ENCODE measurements at regions not wholly inside any gene's neighbourhood (a gene's known extent, or its start where the extent isn't known, plus 50 kb on each side); places are given as distances from the start of the nearest gene placed in this dataset.
"Not testable (repeated sequence)": the region's sequence is repeated elsewhere in the genome, so short reads cannot be mapped to it uniquely, and the experiment has no call there.

- ATAC-seq (ENCODE audit: poor library complexity); DNase-seq; intact Hi-C loops (cut with DNase I): not testable (repeated sequence)
These were observed 104.3 kb upstream of the SLC25A48 start for GRCh38 chr5:135730161-135730560.

DNA sequence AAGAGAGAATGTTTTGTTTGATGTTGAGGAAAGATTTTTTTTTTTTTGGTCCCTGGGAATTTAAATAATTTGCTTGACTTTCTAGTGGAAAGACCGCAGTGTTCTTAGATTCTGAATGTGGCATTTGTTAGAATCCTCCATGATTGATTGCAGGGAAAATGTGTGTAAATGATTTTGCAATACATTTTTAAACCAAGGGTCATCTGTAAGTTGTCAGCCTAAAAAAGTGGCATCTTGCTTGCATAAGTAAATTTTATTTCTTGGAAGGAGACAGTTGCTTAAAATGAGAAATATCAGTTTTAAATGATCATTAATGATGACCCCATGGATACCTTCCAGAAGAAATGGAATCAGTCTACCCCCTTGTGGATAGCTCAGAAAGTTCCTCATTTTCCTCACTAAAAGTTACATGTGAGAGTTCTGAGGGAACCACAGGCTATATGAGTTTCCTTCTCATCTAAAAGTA lies 105.1 kb upstream of the SLC25A48 start:
- DNase-seq = no peak
- no peak for ATAC-seq (ENCODE audit: poor library complexity)
- intact Hi-C loops (cut with DNase I) = no loop called here

DNA sequence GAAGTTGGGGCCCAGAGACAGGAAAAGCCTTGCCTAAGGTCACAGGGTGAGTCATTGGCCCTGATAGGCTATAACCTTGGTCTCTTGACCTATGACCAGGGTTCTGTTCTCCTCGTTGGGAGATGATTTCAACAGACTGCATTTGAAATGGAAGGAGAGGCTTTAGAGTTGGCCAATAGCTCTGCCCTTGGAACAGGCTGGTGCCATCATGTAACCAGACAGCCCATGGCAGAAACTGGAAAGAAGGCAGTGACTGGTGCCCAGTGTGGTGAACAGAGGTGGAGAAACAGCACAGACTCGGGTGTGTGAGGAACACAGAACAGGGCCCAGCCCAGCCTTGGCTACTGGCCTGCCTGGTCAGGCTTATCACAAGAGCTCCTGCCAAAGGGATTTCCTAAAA lies 109.8 kb upstream of the SLC25A48 start:
- ATAC-seq (ENCODE audit: poor library complexity) = no peak
- peak; percentile 61 for DNase-seq
- intact Hi-C loops (cut with DNase I) = no loop called here

DNA sequence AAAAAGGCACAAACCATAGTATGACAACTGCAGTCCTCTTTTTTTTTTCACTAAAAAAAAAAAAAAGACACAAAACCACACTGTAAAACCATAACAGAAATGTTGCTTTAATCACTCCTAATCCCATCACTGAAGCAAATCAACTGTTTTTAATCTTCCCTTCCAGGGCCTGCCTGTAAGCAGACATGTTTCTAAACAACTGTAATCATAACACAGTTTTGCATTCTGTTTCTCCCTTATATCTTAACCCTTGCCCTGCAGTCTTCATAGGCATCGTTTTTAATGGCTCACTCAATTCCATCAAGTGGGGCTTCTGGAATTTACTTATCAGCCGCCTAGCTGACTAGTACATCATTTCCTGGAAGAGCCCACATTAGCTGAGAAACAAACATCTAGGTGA lies 111.0 kb upstream of the SLC25A48 start:
- no peak for ATAC-seq (ENCODE audit: poor library complexity)
- no peak for DNase-seq
- intact Hi-C loops (cut with DNase I) = no loop called here

GRCh38 chr5:135721548-135722090 lies 112.8 kb upstream of the SLC25A48 start:
- intact Hi-C loops (cut with DNase I) = no loop called here
- no peak for DNase-seq
- ATAC-seq (ENCODE audit: poor library complexity) = peak; percentile 56

GRCh38 chr5:135720191-135720590 lies 114.3 kb upstream of the SLC25A48 start:
- DNase-seq = no peak
- intact Hi-C loops (cut with DNase I) = no loop called here
- no peak for ATAC-seq (ENCODE audit: poor library complexity)

- intact Hi-C loops (cut with DNase I) = no loop called here
- ATAC-seq (ENCODE audit: poor library complexity) (no peak), DNase-seq (no peak)
These were observed 114.9 kb upstream of the SLC25A48 start for GRCh38 chr5:135719428-135720063.

DNA sequence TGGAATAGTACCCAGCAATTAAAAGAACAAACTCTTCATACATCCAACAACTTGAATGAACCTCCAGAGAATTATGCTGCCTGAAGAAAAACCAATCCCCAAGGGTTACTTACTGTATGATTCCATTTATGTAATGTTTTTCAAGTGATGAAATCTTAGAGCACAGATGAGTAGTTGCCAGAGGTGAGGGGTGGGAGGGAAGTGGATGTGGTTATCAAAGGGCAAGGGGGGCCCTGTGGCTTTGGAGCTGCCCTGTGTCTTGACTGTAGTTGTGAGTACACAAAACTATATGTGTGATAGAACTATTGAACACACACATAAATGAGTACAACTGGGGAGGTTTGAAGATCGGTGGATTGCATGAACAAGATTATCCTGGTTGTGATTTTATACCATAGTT lies 115.8 kb upstream of the SLC25A48 start:
- DNase-seq (no peak), ATAC-seq (ENCODE audit: poor library complexity) (no peak)
- intact Hi-C loops (cut with DNase I) = no loop called here

DNA sequence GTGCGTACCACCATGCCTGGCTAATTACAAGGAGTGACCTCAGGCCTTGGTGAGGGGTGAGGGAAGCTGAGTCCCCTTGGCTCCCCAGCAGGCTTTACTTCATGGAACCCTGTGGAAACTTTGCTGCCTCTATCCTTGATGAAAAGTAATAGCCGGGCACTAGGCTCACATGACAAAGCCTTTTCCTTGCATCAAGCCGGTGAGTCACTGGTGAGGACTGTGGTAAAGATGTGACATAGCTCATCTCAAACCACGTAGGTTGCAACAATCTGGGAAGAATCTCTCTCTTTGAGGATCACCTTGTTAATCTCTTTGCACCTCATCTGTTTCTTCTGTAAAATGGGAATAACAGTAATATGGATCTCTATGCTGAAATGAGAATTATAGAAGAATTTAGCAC lies 116.3 kb upstream of the SLC25A48 start:
- no peak for ATAC-seq (ENCODE audit: poor library complexity)
- intact Hi-C loops (cut with DNase I) = no loop called here
- DNase-seq = no peak

DNA sequence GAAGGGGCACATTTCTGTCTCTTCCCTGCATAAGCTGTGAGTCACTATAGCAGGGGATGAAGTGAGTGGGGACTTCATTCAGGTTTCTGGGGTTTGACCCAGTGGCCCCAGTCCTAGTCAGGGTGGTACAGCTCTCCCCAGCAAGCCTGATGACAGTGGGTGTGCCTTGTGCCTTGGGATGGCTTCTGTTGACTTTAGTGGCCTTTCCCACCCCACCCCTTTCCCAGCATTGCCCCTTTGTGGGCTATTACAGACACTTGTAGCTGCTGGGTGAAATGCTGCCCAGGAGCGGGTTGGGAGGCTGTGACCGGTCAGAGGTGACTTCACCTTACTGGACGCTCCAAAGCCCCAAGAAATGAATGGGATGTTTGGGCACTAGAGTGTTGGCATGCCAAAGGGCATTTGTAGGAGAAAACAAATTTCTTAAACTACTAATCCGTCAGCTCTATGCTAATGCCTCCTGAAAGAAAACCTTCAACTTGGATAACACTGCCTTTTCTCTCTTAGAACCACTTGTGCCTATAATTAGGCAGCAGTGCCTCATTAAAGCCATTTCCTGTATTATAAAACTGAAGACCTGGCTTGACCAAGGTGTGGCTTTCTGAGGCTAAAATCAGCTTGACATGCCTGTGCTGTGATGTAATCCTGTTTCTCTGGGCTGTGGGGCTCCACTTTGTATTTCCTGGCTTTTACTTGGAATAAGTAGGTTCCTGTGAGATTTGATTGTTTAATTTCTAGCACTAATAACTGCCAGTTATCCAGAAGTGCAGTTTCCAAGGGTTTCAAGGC lies 119.0 kb upstream of the SLC25A48 start:
- intact Hi-C loops (cut with DNase I) = no loop called here
- DNase-seq = no peak
- no peak for ATAC-seq (ENCODE audit: poor library complexity)

DNA sequence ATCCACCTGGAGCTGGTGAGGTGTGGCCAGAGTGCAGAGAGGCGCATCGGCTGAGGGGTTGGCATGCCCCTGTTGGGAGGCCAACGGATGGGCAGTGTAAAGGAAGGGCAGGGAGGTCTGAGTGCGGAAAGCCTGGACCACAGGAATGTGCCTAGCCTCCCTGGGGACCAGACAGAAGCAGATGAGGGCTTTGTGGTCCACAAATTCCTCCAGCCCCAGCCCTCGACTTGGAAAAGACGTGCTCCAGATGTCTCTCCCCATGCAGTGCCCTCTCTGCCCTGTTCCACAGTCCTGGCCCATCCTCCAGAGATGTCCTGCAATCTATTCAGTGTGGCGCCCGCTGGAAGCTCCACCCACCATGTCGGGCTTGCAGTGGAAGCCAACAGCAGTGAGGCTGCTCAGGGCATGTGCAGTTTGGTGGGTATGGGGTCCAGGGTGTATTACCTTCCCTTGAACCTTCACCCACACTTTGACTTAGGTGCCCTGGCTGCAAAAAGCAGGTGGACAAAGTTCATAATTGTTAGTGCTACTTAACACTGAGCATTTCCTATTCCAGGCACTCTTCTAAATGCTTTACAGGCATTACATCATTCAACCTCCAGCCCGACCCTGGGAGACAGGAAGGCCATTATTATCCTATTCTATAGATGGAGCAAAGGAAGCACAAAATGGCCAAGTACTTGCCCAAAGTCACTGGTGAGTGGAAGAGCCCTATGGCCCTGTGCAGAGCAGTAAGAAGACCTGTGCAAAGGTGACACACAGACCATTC lies 120.2 kb upstream of the SLC25A48 start:
- DNase-seq (no peak), ATAC-seq (ENCODE audit: poor library complexity) (no peak)
- intact Hi-C loops (cut with DNase I) = no loop called here

DNA sequence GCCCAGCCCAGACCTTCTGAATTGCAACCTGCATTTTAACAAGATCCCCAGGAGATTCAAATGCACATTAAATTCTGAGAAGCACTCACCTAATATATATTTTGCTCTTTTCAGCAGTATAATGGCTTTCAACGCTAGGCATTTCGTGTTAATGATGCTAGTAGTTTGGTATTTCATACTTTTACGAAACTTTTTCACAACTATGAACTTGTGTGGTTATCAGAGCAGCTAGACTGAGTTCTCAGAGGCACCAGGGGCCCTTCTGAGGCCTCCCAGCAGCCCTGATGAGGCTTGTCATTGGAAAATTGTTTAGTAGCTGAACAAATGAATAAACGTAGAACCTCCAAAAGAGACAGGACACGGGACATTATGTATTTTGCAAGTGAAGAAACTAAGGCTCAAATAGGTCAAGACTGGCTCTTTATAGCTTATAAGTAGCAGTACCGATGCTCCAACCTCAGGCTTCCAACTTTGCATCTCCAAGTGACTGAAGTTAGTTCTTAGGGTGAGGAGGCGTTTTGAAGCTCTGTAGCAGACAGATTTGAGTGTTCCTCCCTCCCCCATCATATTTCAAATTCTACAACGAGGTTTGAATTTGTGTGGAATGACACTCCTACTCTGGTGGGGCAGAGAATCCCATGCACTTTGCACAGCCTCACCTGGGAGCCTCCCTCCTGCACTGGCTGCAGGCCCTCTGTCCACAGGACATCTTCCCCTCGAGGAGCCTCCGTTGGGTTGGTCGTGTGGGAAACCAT lies 121.1 kb upstream of the SLC25A48 start:
- DNase-seq = no peak
- no peak for ATAC-seq (ENCODE audit: poor library complexity)
- intact Hi-C loops (cut with DNase I) = no loop called here

GRCh38 chr5:135711911-135712310 lies 122.6 kb upstream of the SLC25A48 start:
- ATAC-seq (ENCODE audit: poor library complexity) (no peak), DNase-seq (no peak)
- intact Hi-C loops (cut with DNase I) = no loop called here

DNA sequence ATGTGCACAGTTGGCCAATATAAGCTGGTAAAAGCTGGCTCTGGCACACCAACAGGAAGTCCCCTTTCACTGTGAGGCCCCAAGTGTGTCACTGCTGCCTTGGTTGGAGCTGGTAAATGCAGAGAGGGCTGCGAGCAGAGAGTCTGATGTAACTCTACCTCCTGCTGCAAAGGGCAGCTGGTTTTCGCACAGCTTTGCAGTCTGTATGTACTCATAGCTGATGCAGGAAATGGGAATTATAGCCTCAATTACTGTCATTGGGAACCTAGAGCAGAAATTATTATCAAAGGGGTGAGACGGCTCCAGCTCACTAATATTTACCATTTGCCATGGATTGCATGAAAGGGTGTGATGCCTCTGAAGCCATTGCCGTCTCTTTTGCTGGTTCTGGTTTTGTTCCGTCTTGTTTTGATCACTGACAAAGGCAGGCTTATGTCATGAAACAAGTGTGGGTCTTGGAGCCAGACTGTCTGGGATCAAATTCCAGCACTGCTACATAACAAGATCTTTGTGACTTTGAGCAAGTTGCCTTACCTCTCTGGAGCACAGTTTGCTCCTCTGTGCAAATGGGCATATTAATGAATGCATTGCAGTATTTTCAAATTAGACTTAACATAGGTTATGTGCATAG lies 124.3 kb upstream of the SLC25A48 start:
- DNase-seq = no peak
- intact Hi-C loops (cut with DNase I) = no loop called here
- no peak for ATAC-seq (ENCODE audit: poor library complexity)

DNA sequence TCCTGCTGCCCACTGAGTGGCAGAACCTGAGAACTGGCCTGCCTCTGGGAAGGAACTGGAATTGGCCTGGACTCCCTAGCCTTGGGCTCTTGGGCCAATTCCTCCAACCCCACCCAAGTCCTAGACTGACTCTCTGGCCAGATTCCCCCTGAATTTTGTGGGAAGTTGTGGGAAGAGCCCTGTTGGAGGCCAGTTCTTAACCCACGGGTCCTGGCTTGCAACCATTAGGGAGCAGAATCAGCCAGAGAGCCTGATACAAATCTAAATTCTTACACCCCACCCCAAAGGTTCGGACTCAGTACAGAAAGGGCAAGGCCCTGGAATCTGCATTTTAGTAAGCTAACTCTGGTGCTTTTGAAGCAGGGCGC lies 125.3 kb upstream of the SLC25A48 start:
- ATAC-seq (ENCODE audit: poor library complexity) (no peak), DNase-seq (no peak)
- intact Hi-C loops (cut with DNase I) = no loop called here

DNA sequence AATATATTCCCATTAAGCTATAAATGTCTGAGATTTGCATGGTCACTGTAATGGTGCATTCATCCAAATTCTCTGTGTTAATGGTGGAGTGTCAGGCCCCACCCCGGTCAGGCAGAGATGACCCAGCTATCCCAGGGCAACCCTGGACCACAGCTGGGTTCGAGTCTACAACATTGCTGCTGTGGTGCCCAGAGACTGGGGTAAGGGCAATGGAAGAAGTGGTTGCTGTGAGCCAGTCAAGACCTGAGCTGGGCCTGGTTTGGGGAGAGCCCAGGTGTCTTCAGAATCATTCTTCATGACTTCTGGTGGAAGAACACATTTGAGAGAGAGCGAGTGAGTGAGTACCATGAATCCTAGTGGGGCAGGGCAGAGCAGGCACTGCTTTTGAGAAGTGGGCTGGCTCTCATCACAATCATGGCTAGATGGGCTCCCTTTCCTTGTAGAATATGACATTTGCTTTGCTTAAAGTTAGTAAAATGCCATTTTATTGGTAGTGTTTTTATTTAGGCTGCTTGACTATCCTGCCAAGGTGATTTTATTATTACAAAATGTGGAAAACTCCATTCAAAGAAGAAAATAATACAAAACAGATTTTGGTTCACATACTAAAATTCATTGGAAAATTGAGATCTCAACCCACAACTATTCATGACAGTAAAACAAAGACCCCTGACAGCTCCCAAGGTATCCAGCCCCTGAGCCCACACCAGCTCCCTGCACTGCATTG lies 125.8 kb upstream of the SLC25A48 start:
- intact Hi-C loops (cut with DNase I) = no loop called here
- no peak for ATAC-seq (ENCODE audit: poor library complexity)
- no peak for DNase-seq

DNA sequence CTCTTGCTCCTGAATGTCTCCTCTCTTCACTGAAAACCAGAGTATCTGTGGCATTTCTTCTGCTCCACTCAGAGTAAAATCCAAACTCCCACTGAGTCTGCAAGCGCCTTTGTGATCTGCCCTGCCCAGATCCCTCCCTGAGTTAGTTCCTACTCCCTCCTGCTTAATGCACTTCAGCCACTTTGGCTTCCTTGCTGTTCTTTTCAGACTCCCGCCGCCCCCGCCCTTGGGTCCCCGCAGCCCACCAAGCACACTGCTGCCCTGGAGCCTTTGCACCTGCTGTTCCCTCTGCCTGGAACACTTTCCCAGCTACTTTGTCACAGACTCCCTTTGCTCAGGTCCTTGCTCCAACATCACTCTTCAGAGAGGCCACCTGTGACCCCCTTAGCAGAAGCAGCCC lies 127.2 kb upstream of the SLC25A48 start:
- no peak for DNase-seq
- intact Hi-C loops (cut with DNase I) = no loop called here
- no peak for ATAC-seq (ENCODE audit: poor library complexity)

DNA sequence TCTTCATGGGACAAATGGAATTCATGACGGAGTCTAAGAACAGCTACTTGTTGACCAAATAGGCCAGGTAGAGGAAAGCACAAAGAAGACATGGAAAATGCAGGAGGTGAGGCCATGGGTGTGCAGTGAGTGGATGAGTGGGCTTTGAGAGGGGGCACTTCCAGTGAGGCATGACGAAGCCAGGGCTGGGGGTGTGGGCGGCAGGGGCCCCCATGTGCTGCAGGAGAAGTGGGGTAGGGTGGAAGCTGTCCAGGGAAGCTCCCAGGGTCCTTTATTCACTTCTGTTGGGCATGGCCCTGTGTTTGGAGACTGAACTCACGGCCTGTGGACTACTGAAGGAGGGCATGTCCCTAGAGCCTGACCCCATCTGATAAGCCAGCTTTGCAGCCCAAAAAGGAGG lies 127.6 kb upstream of the SLC25A48 start:
- ATAC-seq (ENCODE audit: poor library complexity) = no peak
- DNase-seq = no peak
- intact Hi-C loops (cut with DNase I) = no loop called here
